Loucy (cell line): ENCODE measurements at regions not wholly inside any gene's neighbourhood (a gene's known extent, or its start where the extent isn't known, plus 50 kb on each side); places are given as distances from the start of the nearest gene placed in this dataset.

ENCODE experiments used
- H2AFZ ChIP-seq: fragments of 200-600 bp; sonication (generic); 2 replicates; pipeline ENCODE4 v1.6.0; 2016; ENCODE audit warnings: antibody characterized with exemption, mild to moderate bottlenecking, low read length, moderate library complexity
- H3F3A ChIP-seq: fragments of 200-600 bp; 2 replicates; pipeline ENCODE4 v1.6.0; 2016; ENCODE audit warnings: antibody characterized with exemption, low read depth, mild to moderate bottlenecking
- H3K27me3 ChIP-seq: fragments of 200-600 bp; sonication (generic); 2 replicates; pipeline ENCODE4 v1.6.1; 2014; ENCODE audit warnings: low read length, mild to moderate bottlenecking; ENCODE audit not compliant: insufficient read depth, poor library complexity, severe bottlenecking
- H3K36me3 ChIP-seq: fragments of 200-600 bp; sonication (generic); 2 replicates; pipeline ENCODE4 v1.6.1; 2016; ENCODE audit warnings: low read length; ENCODE audit not compliant: insufficient read depth
- H3K4me1 ChIP-seq: fragments of 200-600 bp; sonication (generic); 2 replicates; pipeline ENCODE4 v1.5.1; 2014; ENCODE audit warnings: low read length, mild to moderate bottlenecking; ENCODE audit not compliant: insufficient read depth, poor library complexity, severe bottlenecking
- H3K4me2 ChIP-seq: fragments of 200-600 bp; sonication (generic); 2 replicates; pipeline ENCODE4 v1.6.0; 2014; ENCODE audit warnings: antibody characterized with exemption, low read length, low read depth, mild to moderate bottlenecking; ENCODE audit not compliant: poor library complexity, severe bottlenecking
- H3K4me3 ChIP-seq: fragments of 200-600 bp; sonication (generic); 2 replicates; pipeline ENCODE4 v1.5.1; 2014; ENCODE audit warnings: low read length, mild to moderate bottlenecking, mixed read lengths; ENCODE audit not compliant: poor library complexity, severe bottlenecking
- H3K79me2 ChIP-seq: fragments of 200-600 bp; sonication (generic); 2 replicates; pipeline ENCODE4 v1.6.1; 2014; ENCODE audit warnings: low read length; ENCODE audit not compliant: insufficient read depth
- H3K9ac ChIP-seq: fragments of 200-600 bp; sonication (generic); 2 replicates; pipeline ENCODE4 v1.6.0; 2014; ENCODE audit warnings: mild to moderate bottlenecking, low read depth, low read length, moderate library complexity; ENCODE audit not compliant: poor library complexity, severe bottlenecking
- H3K9me2 ChIP-seq: fragments of 200-600 bp; sonication (generic); replicated peaks from 2 replicates; pipeline ENCODE4 v1.6.1; 2016; ENCODE audit warnings: low read depth, low read length, mixed read lengths
- H3K9me3 ChIP-seq: fragments of 200-600 bp; sonication (generic); 2 replicates; pipeline ENCODE4 v1.6.1; 2014; ENCODE audit warnings: mild to moderate bottlenecking, antibody characterized with exemption, low read length, low read depth; ENCODE audit not compliant: insufficient read depth
- H4K20me1 ChIP-seq: fragments of 200-600 bp; sonication (generic); 2 replicates; pipeline ENCODE4 v1.6.0; 2014; ENCODE audit warnings: antibody characterized with exemption, low read length, mild to moderate bottlenecking; ENCODE audit not compliant: insufficient read depth, poor library complexity, severe bottlenecking
- EZH2phosphoT487 ChIP-seq: fragments of 200-600 bp; IDR thresholded peaks from 2 replicates; pipeline ENCODE4 v1.6.1; 2018; ENCODE audit warnings: antibody characterized with exemption, mild to moderate bottlenecking, moderate library complexity, borderline replicate concordance
- TF ChIP-seq, protein P1 (sequence below): fragments of 200-600 bp; sonication (generic); conservative IDR thresholded peaks from 2 replicates; pipeline ENCODE4 v1.5.1; 2014; ENCODE audit warnings: mild to moderate bottlenecking, antibody characterized with exemption, low read length

DNA sequence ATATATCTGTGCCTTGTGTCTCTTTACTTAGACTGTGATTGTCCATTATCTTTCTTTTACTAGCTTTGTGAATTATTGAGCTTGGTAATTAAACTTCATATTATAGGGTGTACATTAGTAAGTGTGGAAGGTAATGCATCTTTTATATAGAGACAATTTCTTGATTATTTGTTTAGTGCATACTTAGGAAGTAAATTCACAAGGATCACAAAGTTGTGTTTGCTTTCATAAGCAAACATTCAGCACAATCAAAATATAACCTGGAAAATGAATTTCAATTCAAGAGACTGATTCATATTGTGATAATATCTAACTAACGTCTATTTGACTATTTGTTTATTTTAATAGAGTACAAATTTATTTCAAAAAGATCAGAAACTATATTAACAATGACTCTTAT lies 749.9 kb upstream of the NUDT12 start:
- TF ChIP-seq, protein P1, sequence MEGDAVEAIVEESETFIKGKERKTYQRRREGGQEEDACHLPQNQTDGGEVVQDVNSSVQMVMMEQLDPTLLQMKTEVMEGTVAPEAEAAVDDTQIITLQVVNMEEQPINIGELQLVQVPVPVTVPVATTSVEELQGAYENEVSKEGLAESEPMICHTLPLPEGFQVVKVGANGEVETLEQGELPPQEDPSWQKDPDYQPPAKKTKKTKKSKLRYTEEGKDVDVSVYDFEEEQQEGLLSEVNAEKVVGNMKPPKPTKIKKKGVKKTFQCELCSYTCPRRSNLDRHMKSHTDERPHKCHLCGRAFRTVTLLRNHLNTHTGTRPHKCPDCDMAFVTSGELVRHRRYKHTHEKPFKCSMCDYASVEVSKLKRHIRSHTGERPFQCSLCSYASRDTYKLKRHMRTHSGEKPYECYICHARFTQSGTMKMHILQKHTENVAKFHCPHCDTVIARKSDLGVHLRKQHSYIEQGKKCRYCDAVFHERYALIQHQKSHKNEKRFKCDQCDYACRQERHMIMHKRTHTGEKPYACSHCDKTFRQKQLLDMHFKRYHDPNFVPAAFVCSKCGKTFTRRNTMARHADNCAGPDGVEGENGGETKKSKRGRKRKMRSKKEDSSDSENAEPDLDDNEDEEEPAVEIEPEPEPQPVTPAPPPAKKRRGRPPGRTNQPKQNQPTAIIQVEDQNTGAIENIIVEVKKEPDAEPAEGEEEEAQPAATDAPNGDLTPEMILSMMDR, result no peak
- TF ChIP-seq EZH2phosphoT487, result no peak
- Histone ChIP-seq H3K79me2 (no peaks in the 10 kb centered on the region), H3K9ac (no peak overlapping the region), H3K4me1 (no peaks in the 10 kb centered on the region), H3K4me2 (no peak overlapping the region), H2AFZ (no peak overlapping the region), H3K9me2 (no peaks in the 10 kb centered on the region), H3F3A (no peaks in the 10 kb centered on the region), H3K9me3 (no peaks in the 10 kb centered on the region), H3K4me3 (no peak overlapping the region), H3K36me3 (no peaks in the 10 kb centered on the region), H4K20me1 (no peaks in the 10 kb centered on the region), H3K27me3 (no peaks in the 10 kb centered on the region)

- H3K27me3 ChIP-seq, result no peaks in the 10 kb centered on the region
- no peaks in the 10 kb centered on the region for H3F3A ChIP-seq
- no peak overlapping the region for H3K4me3 ChIP-seq
- H3K4me1 ChIP-seq, result no peaks in the 10 kb centered on the region
- H3K9me2 ChIP-seq, result no peaks in the 10 kb centered on the region
- no peak overlapping the region for H3K9ac ChIP-seq
- no peaks in the 10 kb centered on the region for H3K79me2 ChIP-seq
- no peak overlapping the region for H3K4me2 ChIP-seq
- no peaks in the 10 kb centered on the region for H3K9me3 ChIP-seq
- TF ChIP-seq, protein P1, result no peak
- TF ChIP-seq EZH2phosphoT487, result no peak
- no peaks in the 10 kb centered on the region for H4K20me1 ChIP-seq
- H2AFZ ChIP-seq, result no peak overlapping the region
- no peaks in the 10 kb centered on the region for H3K36me3 ChIP-seq
Measured at GRCh38 chr5:104305602-104306001, 743.0 kb upstream of the NUDT12 start.

DNA sequence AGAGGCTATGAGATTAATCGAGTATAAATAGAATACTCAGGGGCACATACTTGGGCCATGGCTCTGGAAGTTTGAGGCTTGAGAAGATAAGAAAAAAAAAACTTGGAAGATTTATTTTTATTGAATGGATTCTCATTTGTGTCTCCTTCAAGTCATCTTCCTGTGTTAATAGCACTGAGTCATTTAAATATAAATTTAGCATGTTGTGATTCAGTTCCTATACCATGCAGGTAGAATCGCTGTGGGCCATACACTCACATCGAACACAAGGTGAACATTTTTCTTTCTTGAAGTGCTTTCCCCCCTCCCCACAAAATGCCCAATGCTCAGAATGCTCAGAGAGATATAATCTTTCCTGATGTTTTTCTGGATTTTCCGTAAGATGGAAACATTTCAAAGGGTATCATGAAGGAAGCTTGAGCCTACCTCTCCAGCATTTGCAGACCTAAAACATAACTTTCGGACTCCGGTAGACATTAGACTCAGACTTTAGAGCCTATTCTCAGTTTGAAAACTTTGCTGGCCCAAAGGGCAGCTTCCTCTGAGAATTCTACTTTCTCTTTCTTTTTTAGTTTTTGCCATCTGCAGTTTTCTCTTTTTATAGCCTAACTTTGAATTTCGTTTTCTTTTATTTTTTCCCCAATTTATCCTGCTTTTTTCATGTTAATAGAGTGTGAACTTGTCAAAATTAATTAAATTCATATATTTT lies 737.6 kb upstream of the NUDT12 start:
- Histone ChIP-seq H3K36me3 (no peaks in the 10 kb centered on the region), H3K27me3 (no peaks in the 10 kb centered on the region), H3K4me3 (no peak overlapping the region), H4K20me1 (no peaks in the 10 kb centered on the region), H3F3A (no peaks in the 10 kb centered on the region), H3K9ac (no peak overlapping the region), H3K4me1 (no peaks in the 10 kb centered on the region), H3K9me3 (no peaks in the 10 kb centered on the region), H3K79me2 (no peaks in the 10 kb centered on the region), H3K9me2 (no peaks in the 10 kb centered on the region), H3K4me2 (no peak overlapping the region), H2AFZ (no peak overlapping the region)
- TF ChIP-seq EZH2phosphoT487, result no peak
- TF ChIP-seq, protein P1, result no peak
